Spleen (tissue), 11 donors: ENCODE measurements at regions not wholly inside any gene's neighbourhood (a gene's known extent, or its start where the extent isn't known, plus 50 kb on each side); places are given as distances from the start of the nearest gene placed in this dataset.

ENCODE experiments used
- DNase-seq: peaks from one replicate; pipeline ENCODE4 v3.0.0-alpha.2; 2020
- H3K27ac ChIP-seq, 8 donors: fragments of 200-600 bp; sonication (generic) in 7 of 8; 1 replicate in 4 of 8; 2 replicates in 4 of 8; pipeline versions ENCODE4 v1.5.0 to v1.8.0; 2016 to 2021; ENCODE audit warnings: inconsistent platforms in 4 of 8, mild to moderate bottlenecking in 4 of 8, moderate library complexity in 1 of 8
- H3K27me3 ChIP-seq, 7 donors: fragments of 200-600 bp; sonication (generic) in 6 of 7; replicated peaks in 1 of 7; 1 replicate in 4 of 7; 2 replicates in 3 of 7; pipeline versions ENCODE4 v1.5.0 to v1.8.0; 2016 to 2021; ENCODE audit warnings: inconsistent platforms in 3 of 7, mild to moderate bottlenecking in 1 of 7
- H3K36me3 ChIP-seq, 6 donors: fragments of 200-600 bp; sonication (generic) in 5 of 6; 1 replicate in 4 of 6; 2 replicates in 2 of 6; pipeline versions ENCODE4 v1.5.0 to v1.8.0; 2016 to 2021; ENCODE audit warnings: inconsistent platforms in 2 of 6
- H3K4me1 ChIP-seq, 6 donors: fragments of 200-600 bp; sonication (generic) in 5 of 6; 1 replicate in 3 of 6; 2 replicates in 3 of 6; pipeline versions ENCODE4 v1.5.0 to v1.8.0; 2016 to 2021; ENCODE audit warnings: inconsistent platforms in 3 of 6
- H3K4me3 ChIP-seq, 8 donors: fragments of 200-600 bp; sonication (generic) in 7 of 8; 1 replicate in 4 of 8; 2 replicates in 4 of 8; pipeline versions ENCODE4 v1.5.0 to v1.8.0; 2016 to 2021; ENCODE audit warnings: inconsistent platforms in 4 of 8, mild to moderate bottlenecking in 4 of 8, moderate library complexity in 2 of 8
- H3K9me3 ChIP-seq, 8 donors: fragments of 200-600 bp; sonication (generic) in 7 of 8; 1 replicate in 4 of 8; 2 replicates in 4 of 8; pipeline versions ENCODE4 v1.5.0 to v1.8.0; 2016 to 2021; ENCODE audit warnings: inconsistent platforms in 4 of 8
- CTCF ChIP-seq, 11 experiments: fragments of 200-600 bp in 7 of 11; fragments of 450-650 bp in 4 of 11; sonication (generic) in 4 of 11; IDR thresholded peaks in 8 of 11; conservative IDR thresholded peaks in 3 of 11; 1 replicate in 7 of 11; 2 replicates in 4 of 11; pipeline versions ENCODE4 v1.4.0 to v1.8.0; 2016 to 2021; ENCODE audit warnings: antibody characterized with exemption in 11 of 11, inconsistent platforms in 4 of 11, mild to moderate bottlenecking in 1 of 11
- POLR2A ChIP-seq, 3 donors: fragments of 450-650 bp; IDR thresholded peaks; one replicate each; pipeline ENCODE4 v1.5.1; 2017; ENCODE audit warnings: antibody characterized with exemption in 3 of 3, mild to moderate bottlenecking in 1 of 3
- POLR2AphosphoS5 ChIP-seq, 3 donors: sonication (generic); formaldehyde crosslinking; IDR thresholded peaks; one replicate each; pipeline ENCODE4 v1.5.1; 2017; ENCODE audit warnings: antibody characterized with exemption in 3 of 3
- WGBS, 5 donors: extraction: QIAGEN DNeasy Blood & Tissue Kit in 3 of 5; methylation state at CpG; one replicate each; pipeline versions ENCODE4 v1.1.5 to v1.1.7; 2013 to 2018; 5-methylcytosine and 5-hydroxymethylcytosine counted together
- intact Hi-C: fragments of 100-400 bp; cut with DNase I; formaldehyde crosslinking; loops from one replicate; pipeline ENCODE4 v1.15.0; 2023; ENCODE audit warnings: low total_unique reads
- donor health status: healthy with polysubstance abuse.
- donor health status: DM: no; HTN: no; CAD: no; lungs with moderate emphysema.
- donor health status: DM: no; HTN: no; CAD: no.
- donor health status: Bipolar disorder and iron deficiency.
- donor health status: healthy.
- donor health status: DM: no; HTN: no; CAD: no.
- donor health status: DM: yes; HTN: yes; CAD: no.

GRCh38 chr6:104614394-104614793, 245.3 kb downstream of the HACE1 start:
- no peak overlapping the region for H3K4me3 ChIP-seq
- H3K9me3 ChIP-seq = no peaks in the 10 kb centered on the region
- intact Hi-C loops = no loop called here
- DNase-seq = no peak
- TF ChIP-seq POLR2A (IDR thresholded peaks at IDR 0.05) (no peak), POLR2AphosphoS5 (IDR thresholded peaks at IDR 0.05) (no peak), CTCF (IDR thresholded peaks at IDR 0.05 in 8 of 11, conservative IDR thresholded peaks at IDR 0.05 in 3 of 11) (no peak)
- H3K27ac ChIP-seq = peak overlapping the region in 1 of 8 donors; percentile 4
- no peaks in the 10 kb centered on the region for H3K36me3 ChIP-seq
- WGBS, 5 donors = 82 to 100% (median 92%) methylated on average over 1 of the region's 1 CpG
- no peaks in the 10 kb centered on the region for H3K4me1 ChIP-seq
- H3K27me3 ChIP-seq = no peaks in the 10 kb centered on the region

DNA sequence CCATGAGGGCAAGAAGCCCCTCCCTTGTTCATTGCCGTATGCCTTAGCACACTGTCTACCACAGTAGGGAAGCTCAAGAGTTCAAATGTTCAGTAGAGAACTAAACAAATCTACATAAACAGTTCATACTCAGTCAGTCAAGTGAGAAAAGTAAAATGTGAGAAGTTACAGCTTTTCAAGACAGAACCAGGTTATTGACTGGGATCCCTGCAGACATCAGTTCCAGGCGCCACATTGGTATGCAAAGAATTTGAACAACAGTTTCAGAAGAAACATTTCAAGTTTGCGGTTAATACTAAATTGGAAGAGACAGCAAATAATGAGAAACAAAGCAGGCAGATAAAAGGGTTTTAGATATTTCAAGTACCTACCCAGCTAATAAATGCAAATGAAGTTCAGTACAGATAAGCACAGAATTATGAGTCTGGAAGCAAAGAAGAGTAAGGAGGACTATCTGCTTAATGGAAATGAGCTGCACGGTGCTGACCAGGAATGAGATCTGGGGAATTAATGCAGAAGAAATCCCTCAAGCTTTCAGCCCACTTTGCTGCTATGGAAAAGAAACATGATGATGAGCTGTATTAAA, 246.2 kb downstream of the HACE1 start:
- Histone ChIP-seq H3K4me1 (no peaks in the 10 kb centered on the region), H3K9me3 (no peaks in the 10 kb centered on the region), H3K36me3 (no peaks in the 10 kb centered on the region), H3K27ac (peak overlapping the region in 3 of 8 donors; percentile 4 to 13 (median 5)), H3K4me3 (no peak overlapping the region), H3K27me3 (no peaks in the 10 kb centered on the region)
- WGBS, 5 donors = 72 to 86% (median 76%) methylated on average over 4 of the region's 4 CpGs
- no peak for DNase-seq
- intact Hi-C loops = no loop called here
- TF ChIP-seq CTCF (IDR thresholded peaks at IDR 0.05 in 8 of 11, conservative IDR thresholded peaks at IDR 0.05 in 3 of 11) (no peak), POLR2AphosphoS5 (IDR thresholded peaks at IDR 0.05) (no peak), POLR2A (IDR thresholded peaks at IDR 0.05) (no peak)

- Histone ChIP-seq H3K4me1 (no peaks in the 10 kb centered on the region), H3K9me3 (no peaks in the 10 kb centered on the region), H3K4me3 (no peak overlapping the region), H3K27ac (no peak overlapping the region), H3K27me3 (no peaks in the 10 kb centered on the region), H3K36me3 (no peaks in the 10 kb centered on the region)
- 58 to 98% (median 95%) methylated on average over 1 of the region's 1 CpG for WGBS, 5 donors
- TF ChIP-seq POLR2A (IDR thresholded peaks at IDR 0.05) = no peak
- no peak for TF ChIP-seq CTCF (IDR thresholded peaks at IDR 0.05 in 8 of 11, conservative IDR thresholded peaks at IDR 0.05 in 3 of 11)
- TF ChIP-seq POLR2AphosphoS5 (IDR thresholded peaks at IDR 0.05) = no peak
- intact Hi-C loops = no loop called here
- no peak for DNase-seq
Measured at GRCh38 chr6:104612541-104612940, 247.2 kb downstream of the HACE1 start.

GRCh38 chr6:104608101-104608500, 251.6 kb downstream of the HACE1 start:
- Histone ChIP-seq H3K27ac (no peak overlapping the region), H3K4me3 (no peak overlapping the region), H3K9me3 (no peaks in the 10 kb centered on the region), H3K4me1 (no peaks in the 10 kb centered on the region), H3K36me3 (no peaks in the 10 kb centered on the region), H3K27me3 (no peaks in the 10 kb centered on the region)
- TF ChIP-seq CTCF (IDR thresholded peaks at IDR 0.05 in 8 of 11, conservative IDR thresholded peaks at IDR 0.05 in 3 of 11) = no peak
- TF ChIP-seq POLR2A (IDR thresholded peaks at IDR 0.05) = no peak
- no peak for TF ChIP-seq POLR2AphosphoS5 (IDR thresholded peaks at IDR 0.05)
- DNase-seq = no peak
- WGBS, 5 donors = 89 to 96% (median 93%) methylated on average over 5 of the region's 5 CpGs
- intact Hi-C loops = no loop called here
